Neural progenitor cell (in vitro differentiated cells): ENCODE measurements at regions not wholly inside any gene's neighbourhood (a gene's known extent, or its start where the extent isn't known, plus 50 kb on each side); places are given as distances from the start of the nearest gene placed in this dataset.

Experiments used
- DNase-seq: peaks from one replicate; pipeline ENCODE4 v3.0.0-alpha.2; 2016; ENCODE audit warnings: low spot score
- H2AFZ ChIP-seq: fragments of 200-600 bp; sonication (generic); replicated peaks from 2 replicates; pipeline ENCODE4 v1.6.1; 2016; ENCODE audit warnings: antibody characterized with exemption
- H3F3A ChIP-seq: fragments of 200-600 bp; sonication (generic); 2 replicates; pipeline ENCODE4 v1.6.1; 2016; ENCODE audit warnings: antibody characterized with exemption, low read depth
- H3K27ac ChIP-seq: fragments of 200-600 bp; sonication (generic); 2 replicates; pipeline ENCODE4 v1.5.1; 2016; ENCODE audit warnings: mild to moderate bottlenecking
- H3K27me3 ChIP-seq: fragments of 200-600 bp; sonication (generic); 2 replicates; pipeline ENCODE4 v1.6.1; 2016; ENCODE audit warnings: mild to moderate bottlenecking, moderate library complexity
- H3K36me3 ChIP-seq: fragments of 200-600 bp; sonication (generic); 2 replicates; pipeline ENCODE4 v1.5.1; 2016
- H3K4me1 ChIP-seq: fragments of 200-600 bp; sonication (generic); 2 replicates; pipeline ENCODE4 v1.6.1; 2016; ENCODE audit warnings: mixed run types
- H3K4me2 ChIP-seq: fragments of 200-600 bp; sonication (generic); 2 replicates; pipeline ENCODE4 v1.6.1; 2016
- H3K4me3 ChIP-seq: fragments of 200-600 bp; sonication (generic); 2 replicates; pipeline ENCODE4 v1.5.1; 2016
- H3K79me2 ChIP-seq: fragments of 200-600 bp; sonication (generic); 2 replicates; pipeline ENCODE4 v1.6.1; 2016; ENCODE audit warnings: low read depth
- H3K9ac ChIP-seq: fragments of 200-600 bp; sonication (generic); 2 replicates; pipeline ENCODE4 v1.6.1; 2016
- H3K9me3 ChIP-seq: fragments of 200-600 bp; sonication (generic); 2 replicates; pipeline ENCODE4 v1.5.1; 2016; ENCODE audit warnings: low read depth
- H4K20me1 ChIP-seq: fragments of 200-600 bp; sonication (generic); 2 replicates; pipeline ENCODE4 v1.6.1; 2016; ENCODE audit warnings: low read depth
- H3K27ac Mint-ChIP-seq: 3 replicates; pipeline ENCODE4 v1.8.0; 2021; ENCODE audit warnings: mixed read lengths
- H3K27me3 Mint-ChIP-seq: 2 replicates; pipeline ENCODE4 v1.8.0; 2022; ENCODE audit warnings: low read depth, mild to moderate bottlenecking, inconsistent platforms, moderate library complexity, mixed read lengths; ENCODE audit not compliant: insufficient read depth
- H3K36me3 Mint-ChIP-seq: 3 replicates; pipeline ENCODE4 v1.8.0; 2021; ENCODE audit warnings: mixed read lengths
- H3K4me1 Mint-ChIP-seq: 3 replicates; pipeline ENCODE4 v1.8.0; 2021; ENCODE audit warnings: mixed read lengths
- H3K4me3 Mint-ChIP-seq: 3 replicates; pipeline ENCODE4 v1.8.0; 2021; ENCODE audit warnings: mild to moderate bottlenecking, moderate library complexity, mixed read lengths
- H3K9me3 Mint-ChIP-seq: 3 replicates; pipeline ENCODE4 v1.8.0; 2020; ENCODE audit warnings: mixed read lengths
- EZH2 ChIP-seq: fragments of 200-600 bp; sonication (generic); IDR thresholded peaks from 2 replicates; pipeline ENCODE4 v1.6.1; 2017; ENCODE audit warnings: antibody characterized with exemption, mild to moderate bottlenecking, moderate library complexity
- EZH2phosphoT487 ChIP-seq: fragments of 200-600 bp; sonication (generic); IDR thresholded peaks from 2 replicates; pipeline ENCODE4 v1.6.1; 2017; ENCODE audit warnings: antibody characterized with exemption
- TF ChIP-seq, protein P1 (sequence below): fragments of 200-600 bp; sonication (generic); IDR thresholded peaks from 2 replicates; pipeline ENCODE4 v1.5.1; 2017; ENCODE audit warnings: antibody characterized with exemption, mild to moderate bottlenecking

DNA sequence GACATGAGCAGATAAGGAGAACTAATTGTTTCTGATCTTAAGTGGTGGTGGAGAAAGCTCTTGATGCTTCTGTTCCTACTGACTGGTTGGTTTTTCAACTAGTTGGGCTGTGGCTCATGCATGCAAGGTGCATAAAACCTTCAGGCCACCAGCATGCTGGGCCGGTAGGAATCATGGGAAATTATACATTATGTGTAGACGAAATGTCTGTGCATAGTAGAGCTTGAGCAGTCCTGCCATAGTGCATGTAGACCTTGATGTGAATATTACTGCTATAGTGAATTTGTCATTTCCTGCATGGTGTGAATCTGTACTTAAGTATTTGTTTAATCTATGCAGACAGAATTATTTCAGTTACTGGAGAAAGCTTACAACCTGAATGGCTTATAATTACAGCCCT, 433.6 kb upstream of the ADAMTSL1 start:
- TF ChIP-seq EZH2phosphoT487, result no peak
- TF ChIP-seq EZH2, result no peak
- TF ChIP-seq, protein P1, sequence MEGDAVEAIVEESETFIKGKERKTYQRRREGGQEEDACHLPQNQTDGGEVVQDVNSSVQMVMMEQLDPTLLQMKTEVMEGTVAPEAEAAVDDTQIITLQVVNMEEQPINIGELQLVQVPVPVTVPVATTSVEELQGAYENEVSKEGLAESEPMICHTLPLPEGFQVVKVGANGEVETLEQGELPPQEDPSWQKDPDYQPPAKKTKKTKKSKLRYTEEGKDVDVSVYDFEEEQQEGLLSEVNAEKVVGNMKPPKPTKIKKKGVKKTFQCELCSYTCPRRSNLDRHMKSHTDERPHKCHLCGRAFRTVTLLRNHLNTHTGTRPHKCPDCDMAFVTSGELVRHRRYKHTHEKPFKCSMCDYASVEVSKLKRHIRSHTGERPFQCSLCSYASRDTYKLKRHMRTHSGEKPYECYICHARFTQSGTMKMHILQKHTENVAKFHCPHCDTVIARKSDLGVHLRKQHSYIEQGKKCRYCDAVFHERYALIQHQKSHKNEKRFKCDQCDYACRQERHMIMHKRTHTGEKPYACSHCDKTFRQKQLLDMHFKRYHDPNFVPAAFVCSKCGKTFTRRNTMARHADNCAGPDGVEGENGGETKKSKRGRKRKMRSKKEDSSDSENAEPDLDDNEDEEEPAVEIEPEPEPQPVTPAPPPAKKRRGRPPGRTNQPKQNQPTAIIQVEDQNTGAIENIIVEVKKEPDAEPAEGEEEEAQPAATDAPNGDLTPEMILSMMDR, result no peak
- no peaks in the 10 kb centered on the region for H3K36me3 Mint-ChIP-seq
- H3K4me3 Mint-ChIP-seq, result no peak overlapping the region
- Histone ChIP-seq H3F3A (no peaks in the 10 kb centered on the region), H3K9ac (no peak overlapping the region), H3K79me2 (no peaks in the 10 kb centered on the region), H3K36me3 (no peaks in the 10 kb centered on the region), H3K27me3 (no peaks in the 10 kb centered on the region), H3K4me2 (no peak overlapping the region), H3K4me1 (no peaks in the 10 kb centered on the region), H4K20me1 (no peaks in the 10 kb centered on the region), H3K4me3 (no peak overlapping the region), H3K27ac (no peak overlapping the region), H2AFZ (no peak overlapping the region), H3K9me3 (no peaks in the 10 kb centered on the region)
- no peak overlapping the region for H3K27ac Mint-ChIP-seq
- peaks cover 2% of the 10 kb centered on the region for H3K4me1 Mint-ChIP-seq
- no peaks in the 10 kb centered on the region for H3K9me3 Mint-ChIP-seq
- DNase-seq, result no peak
- H3K27me3 Mint-ChIP-seq, result peaks cover 2% of the 10 kb centered on the region

DNA sequence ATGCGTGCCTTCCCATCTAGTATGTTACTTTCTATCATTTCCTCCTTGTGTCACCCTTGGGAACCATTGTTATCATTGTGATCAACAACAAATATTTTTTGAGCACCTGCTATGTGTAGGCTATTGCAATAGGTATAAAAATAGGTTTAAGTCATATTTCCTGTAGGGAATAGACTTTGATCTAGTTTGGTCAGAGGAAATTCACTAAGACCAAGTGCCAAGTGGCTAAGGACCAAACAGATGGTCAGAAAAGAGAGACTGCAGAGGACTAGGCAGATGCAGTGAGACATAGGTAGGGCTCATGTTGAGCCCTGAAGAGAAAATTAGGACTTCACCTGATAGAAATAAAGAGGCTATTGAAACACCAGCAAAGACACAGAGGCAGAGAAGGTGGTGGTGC, 430.0 kb upstream of the ADAMTSL1 start:
- Histone ChIP-seq H4K20me1 (no peaks in the 10 kb centered on the region), H3K79me2 (no peaks in the 10 kb centered on the region), H3K27ac (no peak overlapping the region), H3K4me3 (no peak overlapping the region), H3K27me3 (no peaks in the 10 kb centered on the region), H2AFZ (no peak overlapping the region), H3K4me1 (no peaks in the 10 kb centered on the region), H3K36me3 (no peaks in the 10 kb centered on the region), H3F3A (no peaks in the 10 kb centered on the region), H3K9ac (no peak overlapping the region), H3K9me3 (no peaks in the 10 kb centered on the region), H3K4me2 (no peak overlapping the region)
- DNase-seq, result no peak
- TF ChIP-seq EZH2 (no peak), EZH2phosphoT487 (no peak)
- TF ChIP-seq, protein P1, result no peak
- Mint-ChIP-seq H3K27ac (no peak overlapping the region), H3K4me1 (peaks cover 2% of the 10 kb centered on the region), H3K9me3 (no peaks in the 10 kb centered on the region), H3K4me3 (no peak overlapping the region), H3K36me3 (no peaks in the 10 kb centered on the region), H3K27me3 (no peaks in the 10 kb centered on the region)

DNA sequence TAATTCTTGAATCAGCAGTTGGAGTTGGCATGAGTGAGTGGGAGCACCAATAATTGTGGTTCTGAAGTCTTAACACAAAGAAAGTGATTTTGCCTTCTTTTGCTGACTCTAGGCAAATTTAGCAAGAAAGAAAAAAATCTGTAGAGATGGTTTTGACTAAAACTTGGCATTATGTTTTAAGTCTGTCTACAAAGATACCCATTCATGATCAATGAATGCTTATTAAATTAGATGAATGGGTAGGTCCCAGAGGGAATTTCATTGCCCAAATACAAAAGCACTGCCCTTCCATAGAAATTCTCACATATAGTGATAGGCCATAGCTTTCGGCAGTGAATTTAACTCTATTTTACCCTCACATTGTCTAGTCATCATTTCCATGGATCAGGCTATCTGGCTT, 428.6 kb upstream of the ADAMTSL1 start:
- Mint-ChIP-seq H3K9me3 (no peaks in the 10 kb centered on the region), H3K36me3 (no peaks in the 10 kb centered on the region), H3K27me3 (no peaks in the 10 kb centered on the region), H3K27ac (no peak overlapping the region), H3K4me3 (no peak overlapping the region), H3K4me1 (peaks cover 2% of the 10 kb centered on the region)
- Histone ChIP-seq H3K27me3 (no peaks in the 10 kb centered on the region), H3K79me2 (no peaks in the 10 kb centered on the region), H2AFZ (no peak overlapping the region), H3K4me3 (no peak overlapping the region), H3F3A (no peaks in the 10 kb centered on the region), H4K20me1 (no peaks in the 10 kb centered on the region), H3K27ac (no peak overlapping the region), H3K9ac (no peak overlapping the region), H3K4me2 (no peak overlapping the region), H3K36me3 (no peaks in the 10 kb centered on the region), H3K4me1 (no peaks in the 10 kb centered on the region), H3K9me3 (no peaks in the 10 kb centered on the region)
- no peak for DNase-seq
- TF ChIP-seq, protein P1, result no peak
- TF ChIP-seq EZH2 (no peak), EZH2phosphoT487 (no peak)

DNA sequence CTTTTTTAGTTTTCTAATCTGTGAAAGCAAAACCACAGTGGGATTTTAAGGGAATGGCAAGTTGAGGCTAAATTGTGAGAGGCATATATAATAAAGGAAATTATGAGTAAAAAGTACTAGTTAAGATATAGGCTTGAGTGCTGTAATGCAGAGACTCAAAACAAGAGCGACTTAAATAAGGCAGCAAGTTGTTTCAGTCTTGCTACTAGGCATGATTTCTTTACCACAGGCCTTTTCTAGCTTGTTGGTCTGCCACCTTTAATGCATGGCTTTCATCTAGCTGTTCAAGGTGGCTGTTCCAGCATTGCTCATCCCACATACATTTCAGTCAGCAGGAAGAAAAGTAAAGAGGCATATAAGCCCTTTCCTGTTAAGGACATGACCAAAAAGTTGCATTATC, 427.9 kb upstream of the ADAMTSL1 start:
- no peaks in the 10 kb centered on the region for H4K20me1 ChIP-seq
- TF ChIP-seq EZH2phosphoT487 (no peak), EZH2 (no peak)
- TF ChIP-seq, protein P1, result no peak
- no peak overlapping the region for H3K4me3 Mint-ChIP-seq

More for the DNA sequence above, 427.9 kb upstream of the ADAMTSL1 start:
- no peaks in the 10 kb centered on the region for H3F3A ChIP-seq
- no peaks in the 10 kb centered on the region for H3K27me3 ChIP-seq
- no peak overlapping the region for H3K4me3 ChIP-seq
- DNase-seq, result no peak
- no peak overlapping the region for H3K27ac ChIP-seq
- Mint-ChIP-seq H3K4me1 (peaks cover 2% of the 10 kb centered on the region), H3K27ac (no peak overlapping the region), H3K27me3 (no peaks in the 10 kb centered on the region), H3K36me3 (no peaks in the 10 kb centered on the region), H3K9me3 (no peaks in the 10 kb centered on the region)
- H3K36me3 ChIP-seq, result no peaks in the 10 kb centered on the region
- no peak overlapping the region for H3K4me2 ChIP-seq
- H3K9ac ChIP-seq, result no peak overlapping the region
- no peaks in the 10 kb centered on the region for H3K79me2 ChIP-seq
- H3K4me1 ChIP-seq, result no peaks in the 10 kb centered on the region
- H3K9me3 ChIP-seq, result no peaks in the 10 kb centered on the region
- no peak overlapping the region for H2AFZ ChIP-seq
